Activated T-cell treated with anti-CD3 and anti-CD28 coated beads, Interleukin-2, amount 50 U/mL, for 72 hours (primary cell): ENCODE measurements at regions not wholly inside any gene's neighbourhood (a gene's known extent, or its start where the extent isn't known, plus 50 kb on each side); places are given as distances from the start of the nearest gene placed in this dataset.

Experiments
- ATAC-seq, 2 donors: fragments of 150-1000 bp; cut with Tn5 transposase; replicated peaks in 1 of 2; 2 replicates each; pipeline ENCODE4 v1.10.0; 2021; ENCODE audit warnings: moderate library complexity in 2 of 2, mild to moderate bottlenecking in 1 of 2
- DNase-seq, 2 donors: peaks; one replicate each; pipeline ENCODE4 v3.0.0; 2021 to 2022; ENCODE audit warnings: mixed read lengths in 1 of 2
- H3K27ac Mint-ChIP-seq: one replicate; pipeline ENCODE4 v1.8.0; 2022; ENCODE audit warnings: mild to moderate bottlenecking, moderate library complexity, mixed read lengths
- H3K27me3 Mint-ChIP-seq: one replicate; pipeline ENCODE4 v1.8.0; 2022; ENCODE audit warnings: low read depth, mixed read lengths
- H3K36me3 Mint-ChIP-seq, 2 donors: one replicate each; pipeline ENCODE4 v1.8.0; 2022; ENCODE audit warnings: mixed read lengths in 2 of 2, mild to moderate bottlenecking in 1 of 2; ENCODE audit not compliant: insufficient read depth in 2 of 2
- H3K4me1 Mint-ChIP-seq: one replicate; pipeline ENCODE4 v1.8.0; 2022; ENCODE audit warnings: low read depth, mixed read lengths
- H3K4me3 Mint-ChIP-seq, 2 donors: one replicate each; pipeline ENCODE4 v1.8.0; 2022; ENCODE audit warnings: mild to moderate bottlenecking in 2 of 2, mixed read lengths in 2 of 2, moderate library complexity in 2 of 2
- H3K9me3 Mint-ChIP-seq, 2 donors: one replicate each; pipeline ENCODE4 v1.8.0; 2022; ENCODE audit warnings: mixed read lengths in 2 of 2

GRCh38 chr20:39259010-39259803 is 297.1 kb downstream of the DHX35 start:
- Mint-ChIP-seq H3K9me3 (no peaks in the 10 kb centered on the region), H3K36me3 (no peaks in the 10 kb centered on the region), H3K27me3 (no peaks in the 10 kb centered on the region)

DNA sequence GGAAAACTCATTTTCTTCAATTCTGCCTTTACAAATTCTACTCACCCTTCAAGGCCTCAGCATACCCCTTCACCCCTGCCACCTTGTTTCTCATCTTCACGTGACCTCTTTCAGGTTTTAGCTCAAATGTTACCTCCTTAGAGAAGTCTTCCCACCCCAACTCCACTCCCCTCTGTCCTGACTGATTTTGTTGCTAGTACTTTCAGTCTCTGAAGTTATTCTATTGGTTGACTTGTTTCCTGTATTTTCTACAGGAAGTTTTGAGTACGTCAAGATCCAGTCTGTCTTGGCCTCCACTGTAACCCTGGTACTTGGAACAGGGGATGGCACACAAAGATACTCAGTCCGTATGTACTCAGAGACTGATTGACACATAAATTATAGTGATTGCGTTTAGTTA is 296.1 kb downstream of the DHX35 start:
- H3K4me3 Mint-ChIP-seq = no peak overlapping the region
- H3K36me3 Mint-ChIP-seq = no peaks in the 10 kb centered on the region
- no peaks in the 10 kb centered on the region for H3K4me1 Mint-ChIP-seq
- no peaks in the 10 kb centered on the region for H3K9me3 Mint-ChIP-seq
- no peaks in the 10 kb centered on the region for H3K27me3 Mint-ChIP-seq
- no peak for ATAC-seq
- no peak for DNase-seq
- H3K27ac Mint-ChIP-seq = no peak overlapping the region

More at GRCh38 chr20:39259010-39259803, 297.1 kb downstream of the DHX35 start:
- Mint-ChIP-seq H3K4me1 (no peaks in the 10 kb centered on the region), H3K27ac (no peak overlapping the region), H3K4me3 (no peak overlapping the region)
- no peak for ATAC-seq
- no peak for DNase-seq

DNA sequence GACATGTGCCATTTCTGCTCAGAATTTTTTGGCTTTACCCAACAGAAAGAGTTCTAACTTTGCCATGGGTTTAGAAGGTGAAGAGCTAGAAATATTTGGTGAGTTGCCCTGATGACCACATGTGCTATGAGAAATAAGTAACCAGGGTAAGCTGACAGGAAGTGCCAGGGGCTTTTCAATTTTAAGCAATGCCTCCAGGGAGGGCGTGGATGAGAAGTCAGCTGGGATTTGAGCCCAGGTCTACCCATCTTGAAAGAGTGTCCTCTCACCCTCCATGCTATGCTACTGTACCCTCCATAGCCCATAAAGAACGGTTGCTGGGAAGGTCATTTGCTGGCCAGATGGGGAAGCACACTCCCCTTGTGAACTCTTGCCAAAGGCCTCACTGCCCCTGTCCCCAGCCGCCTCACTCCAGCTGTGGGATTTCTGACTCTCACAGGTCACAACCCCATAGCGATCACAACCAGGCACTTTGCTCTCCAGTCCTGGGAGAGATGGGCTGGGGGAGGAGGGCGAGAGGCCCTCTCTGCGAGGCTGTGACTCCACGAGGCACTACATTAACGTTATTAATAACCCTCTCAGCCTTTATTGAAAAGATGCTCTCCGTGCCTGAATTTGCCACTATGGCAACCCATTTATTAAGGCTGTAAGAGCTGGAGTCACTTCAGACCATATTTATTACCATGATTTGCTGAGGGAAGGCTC is 291.1 kb downstream of the DHX35 start:
- no peaks in the 10 kb centered on the region for H3K27me3 Mint-ChIP-seq
- DNase-seq = no peak
- H3K9me3 Mint-ChIP-seq = no peaks in the 10 kb centered on the region
- no peak overlapping the region for H3K27ac Mint-ChIP-seq
- no peaks in the 10 kb centered on the region for H3K36me3 Mint-ChIP-seq
- H3K4me3 Mint-ChIP-seq = no peak overlapping the region
- no peak for ATAC-seq
- no peaks in the 10 kb centered on the region for H3K4me1 Mint-ChIP-seq

GRCh38 chr20:39252035-39252434 is 289.9 kb downstream of the DHX35 start:
- Mint-ChIP-seq H3K4me1 (no peaks in the 10 kb centered on the region), H3K9me3 (no peaks in the 10 kb centered on the region), H3K4me3 (no peak overlapping the region), H3K27ac (no peak overlapping the region), H3K27me3 (no peaks in the 10 kb centered on the region), H3K36me3 (no peaks in the 10 kb centered on the region)
- ATAC-seq (no peak), DNase-seq (no peak)

DNA sequence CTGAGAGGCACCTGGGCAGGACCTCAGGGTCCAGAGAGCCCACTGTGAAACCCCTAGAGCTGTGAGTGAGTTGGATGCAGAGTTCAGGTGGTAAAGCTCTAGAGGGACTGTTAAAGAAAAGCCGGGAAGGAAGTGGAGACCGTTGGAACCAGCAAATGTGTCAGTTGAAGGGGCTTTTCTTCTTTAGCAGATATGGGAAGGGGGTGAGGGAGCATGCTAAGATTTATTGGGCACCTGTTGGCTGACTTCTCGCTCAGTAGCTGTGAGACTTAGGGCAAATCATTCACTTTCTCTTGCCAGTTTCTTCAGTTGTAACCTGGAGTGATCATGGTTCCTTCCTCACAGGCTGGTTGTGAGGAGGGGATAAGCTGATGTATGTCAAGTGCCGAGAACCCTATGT is 287.7 kb downstream of the DHX35 start:
- Mint-ChIP-seq H3K27me3 (no peaks in the 10 kb centered on the region), H3K27ac (no peak overlapping the region), H3K4me3 (no peak overlapping the region), H3K36me3 (no peaks in the 10 kb centered on the region), H3K9me3 (peaks cover 0 to under 1% of the 10 kb centered on the region in 2 donors), H3K4me1 (peaks cover 10% of the 10 kb centered on the region)
- DNase-seq (no peak), ATAC-seq (no peak)

- H3K36me3 Mint-ChIP-seq = no peaks in the 10 kb centered on the region
- H3K27ac Mint-ChIP-seq = no peak overlapping the region
- peaks cover 0 to 2% of the 10 kb centered on the region in 2 donors for H3K9me3 Mint-ChIP-seq
- ATAC-seq = no peak
- no peak for DNase-seq
- H3K27me3 Mint-ChIP-seq = no peaks in the 10 kb centered on the region
- peaks cover 12% of the 10 kb centered on the region for H3K4me1 Mint-ChIP-seq
- H3K4me3 Mint-ChIP-seq = no peak overlapping the region
Measured at GRCh38 chr20:39248862-39249485, 286.8 kb downstream of the DHX35 start.

- no peak overlapping the region for H3K27ac Mint-ChIP-seq
- H3K4me3 Mint-ChIP-seq = no peak overlapping the region
- no peak for ATAC-seq
- no peaks in the 10 kb centered on the region for H3K36me3 Mint-ChIP-seq
- H3K4me1 Mint-ChIP-seq = peaks cover 12% of the 10 kb centered on the region
- DNase-seq = no peak
- no peaks in the 10 kb centered on the region for H3K27me3 Mint-ChIP-seq
- H3K9me3 Mint-ChIP-seq = peaks cover 0 to 2% of the 10 kb centered on the region in 2 donors
Measured at GRCh38 chr20:39248171-39248861, 286.2 kb downstream of the DHX35 start.

DNA sequence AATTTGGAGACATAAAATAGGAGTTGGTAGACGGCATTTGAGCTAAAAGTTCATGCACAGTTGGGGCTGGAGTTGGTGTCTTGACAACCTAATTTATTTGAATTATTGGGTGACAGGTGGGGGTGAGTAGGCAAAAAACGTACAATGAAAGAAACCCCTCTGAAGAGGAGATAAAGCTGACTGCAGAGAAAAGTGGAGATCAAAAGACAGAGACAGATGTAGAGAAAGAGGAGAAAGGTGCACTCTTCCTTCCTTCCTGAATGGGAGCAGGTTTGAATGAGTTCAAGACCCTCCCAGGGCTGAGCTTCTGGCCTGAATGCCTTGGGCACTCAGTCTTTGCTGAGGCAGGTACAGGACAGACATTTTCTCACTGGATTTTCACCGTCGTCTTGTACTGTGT is 284.3 kb downstream of the DHX35 start:
- H3K27ac Mint-ChIP-seq = no peak overlapping the region
- ATAC-seq (no peak), DNase-seq (no peak)
- H3K36me3 Mint-ChIP-seq = no peaks in the 10 kb centered on the region
- peaks cover 2% of the 10 kb centered on the region in 2 donors for H3K9me3 Mint-ChIP-seq
- no peak overlapping the region for H3K4me3 Mint-ChIP-seq
- H3K27me3 Mint-ChIP-seq = no peaks in the 10 kb centered on the region
- H3K4me1 Mint-ChIP-seq = peaks cover 12% of the 10 kb centered on the region

DNA sequence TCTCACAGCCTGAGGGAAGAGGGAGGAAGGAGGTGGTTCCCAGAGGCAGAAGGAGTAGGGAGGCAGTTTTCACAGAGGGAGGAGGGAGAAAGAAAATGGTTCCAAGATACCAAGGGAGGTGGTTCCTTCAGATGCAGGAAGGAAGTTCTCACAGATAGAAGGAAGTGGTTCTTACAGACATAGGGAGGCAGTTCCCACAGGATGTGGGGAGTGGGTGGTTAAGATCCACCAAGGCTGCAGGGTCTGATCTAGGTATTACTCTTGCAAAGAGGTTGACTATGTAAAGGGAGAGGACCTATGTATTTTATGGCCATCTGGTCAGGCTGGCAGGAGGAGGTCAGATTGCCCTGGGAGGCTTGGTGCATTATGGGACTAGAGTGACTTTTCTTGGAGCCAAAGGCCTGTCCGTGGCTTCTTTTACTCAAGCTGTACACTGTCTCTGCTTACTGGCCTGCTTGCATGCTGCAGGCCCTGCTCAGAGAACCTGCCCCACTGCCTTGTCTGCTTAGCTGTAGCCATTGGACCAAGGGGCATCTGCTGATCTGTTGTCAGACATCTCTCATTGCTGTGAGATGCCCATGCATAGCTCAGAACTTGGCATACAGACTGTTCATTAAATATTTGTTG is 283.7 kb downstream of the DHX35 start:
- Mint-ChIP-seq H3K36me3 (no peaks in the 10 kb centered on the region), H3K4me1 (peaks cover 12% of the 10 kb centered on the region), H3K27ac (no peak overlapping the region), H3K9me3 (peaks cover 2% of the 10 kb centered on the region in 2 donors), H3K4me3 (no peak overlapping the region), H3K27me3 (no peaks in the 10 kb centered on the region)
- DNase-seq (no peak), ATAC-seq (no peak)

- H3K9me3 Mint-ChIP-seq = peaks cover 2% of the 10 kb centered on the region in 2 donors
- no peaks in the 10 kb centered on the region for H3K27me3 Mint-ChIP-seq
- DNase-seq (no peak), ATAC-seq (no peak)
- H3K27ac Mint-ChIP-seq = no peak overlapping the region
- H3K36me3 Mint-ChIP-seq = no peaks in the 10 kb centered on the region
- peaks cover 12% of the 10 kb centered on the region for H3K4me1 Mint-ChIP-seq
- H3K4me3 Mint-ChIP-seq = no peak overlapping the region
Measured at GRCh38 chr20:39243962-39244361, 281.8 kb downstream of the DHX35 start.

DNA sequence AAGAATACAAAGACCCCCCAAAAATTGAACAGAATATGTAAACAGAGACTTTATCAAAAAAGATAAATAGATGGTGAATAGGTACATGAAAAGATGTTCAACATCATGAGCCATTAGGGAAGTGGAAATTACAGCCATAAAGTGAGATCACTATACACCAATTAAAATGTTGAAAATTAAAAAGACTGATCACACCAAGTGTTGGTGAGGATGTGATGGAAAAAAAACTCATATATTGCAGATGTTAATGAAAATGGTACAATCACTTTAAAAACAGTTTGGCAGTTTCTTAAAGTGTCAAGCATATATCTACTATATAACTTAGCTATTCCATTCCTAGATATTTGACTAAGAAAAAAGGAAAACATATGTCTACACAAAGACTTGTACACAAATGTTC is 280.5 kb downstream of the DHX35 start:
- Mint-ChIP-seq H3K27ac (no peak overlapping the region), H3K4me3 (no peak overlapping the region), H3K36me3 (no peaks in the 10 kb centered on the region), H3K27me3 (no peaks in the 10 kb centered on the region), H3K4me1 (peaks cover 12% of the 10 kb centered on the region), H3K9me3 (peaks cover 2% of the 10 kb centered on the region in 2 donors)
- no peak for ATAC-seq
- DNase-seq = no peak

DNA sequence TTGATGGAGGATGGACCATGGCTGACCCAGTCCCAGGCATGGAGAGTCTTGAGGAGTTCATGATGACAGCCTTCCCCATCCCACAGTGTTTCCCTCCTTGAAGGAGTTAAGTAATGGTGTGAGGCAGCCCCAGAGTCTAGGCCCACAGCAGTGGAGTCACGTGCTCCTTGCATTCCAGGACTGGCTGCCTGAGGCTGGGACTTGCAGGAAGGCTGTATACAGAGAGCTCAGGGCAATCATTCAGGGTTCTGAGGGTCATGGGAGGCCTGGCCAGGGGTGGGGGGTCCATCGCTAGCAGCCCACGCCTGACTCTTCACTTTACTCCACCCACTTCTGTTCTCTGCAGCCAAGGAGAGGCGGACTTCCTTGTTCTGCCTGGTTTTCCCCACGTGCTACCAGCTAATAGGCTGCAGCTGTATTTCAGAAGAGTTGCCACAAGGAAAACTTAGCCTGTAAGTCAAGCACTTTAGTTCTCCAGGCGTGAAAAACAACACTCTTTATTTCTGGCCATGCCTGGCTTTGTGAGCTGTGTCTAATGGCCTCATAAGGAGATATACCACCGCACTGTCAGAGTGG is 272.5 kb downstream of the DHX35 start:
- no peak overlapping the region for H3K27ac Mint-ChIP-seq
- DNase-seq = no peak

More for the DNA sequence above, 272.5 kb downstream of the DHX35 start:
- no peaks in the 10 kb centered on the region for H3K4me1 Mint-ChIP-seq
- no peaks in the 10 kb centered on the region for H3K9me3 Mint-ChIP-seq
- ATAC-seq = no peak
- H3K4me3 Mint-ChIP-seq = no peak overlapping the region
- H3K27me3 Mint-ChIP-seq = no peaks in the 10 kb centered on the region
- no peaks in the 10 kb centered on the region for H3K36me3 Mint-ChIP-seq
